Mesenchymal stem cell (in vitro differentiated cells and primary cell): ENCODE measurements at regions not wholly inside any gene's neighbourhood (a gene's known extent, or its start where the extent isn't known, plus 50 kb on each side); places are given as distances from the start of the nearest gene placed in this dataset.

Experiments
- DNase-seq: peaks from one replicate; pipeline ENCODE4 v3.0.0-alpha.2; 2013
- H2AFZ ChIP-seq: one replicate; pipeline ENCODE4 v1.6.1; 2013; ENCODE audit warnings: low read depth, mild to moderate bottlenecking, control low read depth, inconsistent platforms, low read length, moderate library complexity
- H2AK5ac ChIP-seq: 2 replicates; pipeline ENCODE4 v1.6.1; 2013; ENCODE audit warnings: low read length, moderate library complexity, mild to moderate bottlenecking, inconsistent platforms; ENCODE audit not compliant: severe bottlenecking
- H2BK120ac ChIP-seq: one replicate; pipeline ENCODE4 v1.6.1; 2013; ENCODE audit warnings: low read depth, mild to moderate bottlenecking, inconsistent platforms, low read length, moderate library complexity
- H2BK12ac ChIP-seq, 2 experiments: one replicate each; pipeline ENCODE4 v1.6.1; 2013; ENCODE audit warnings: inconsistent platforms in 2 of 2, low read length in 2 of 2, mild to moderate bottlenecking in 2 of 2, moderate library complexity in 2 of 2, control low read depth in 1 of 2
- H2BK15ac ChIP-seq: one replicate; pipeline ENCODE4 v1.6.1; 2013; ENCODE audit warnings: mild to moderate bottlenecking, low read depth, inconsistent platforms; ENCODE audit not compliant: poor library complexity, severe bottlenecking
- H2BK5ac ChIP-seq: 2 replicates; pipeline ENCODE4 v1.6.1; 2013; ENCODE audit warnings: low read depth, mild to moderate bottlenecking, low read length, control low read depth, inconsistent platforms; ENCODE audit not compliant: poor library complexity, severe bottlenecking
- H3K14ac ChIP-seq, 2 experiments: one replicate each; pipeline ENCODE4 v1.6.1; 2013; ENCODE audit warnings: inconsistent platforms in 2 of 2, low read length in 2 of 2, control low read depth in 1 of 2, mild to moderate bottlenecking in 1 of 2, moderate library complexity in 1 of 2
- H3K18ac ChIP-seq, 2 experiments: one replicate each; pipeline ENCODE4 v1.6.1; 2013; ENCODE audit warnings: inconsistent platforms in 2 of 2, low read length in 2 of 2, control low read depth in 1 of 2, low read depth in 1 of 2, mild to moderate bottlenecking in 1 of 2
- H3K23ac ChIP-seq, 2 experiments: one replicate each; pipeline ENCODE4 v1.6.1; 2013; ENCODE audit warnings: inconsistent platforms in 2 of 2, low read length in 2 of 2, mild to moderate bottlenecking in 2 of 2, moderate library complexity in 2 of 2, control low read depth in 1 of 2
- H3K27ac ChIP-seq: 2 replicates; pipeline ENCODE4 v1.5.1; 2013; ENCODE audit warnings: mild to moderate bottlenecking, moderate library complexity, low read length, control low read depth, inconsistent platforms; ENCODE audit not compliant: poor library complexity, severe bottlenecking
- H3K27me3 ChIP-seq, 2 experiments: 2 replicates each; pipeline versions ENCODE4 v1.6.1 to v1.7.0; 2013; ENCODE audit warnings: low read length in 2 of 2, mild to moderate bottlenecking in 2 of 2, moderate library complexity in 2 of 2, control low read depth in 1 of 2, inconsistent platforms in 1 of 2; ENCODE audit not compliant: control insufficient read depth in 1 of 2, insufficient read depth in 1 of 2
- H3K36me3 ChIP-seq, 2 experiments: 2 replicates each; pipeline versions ENCODE4 v1.6.1 to v1.7.0; 2013; ENCODE audit warnings: low read length in 2 of 2, control low read depth in 1 of 2, inconsistent platforms in 1 of 2, low read depth in 1 of 2, mild to moderate bottlenecking in 1 of 2; ENCODE audit not compliant: insufficient read depth in 2 of 2, control insufficient read depth in 1 of 2
- H3K4ac ChIP-seq, 2 experiments: one replicate each; pipeline ENCODE4 v1.6.1; 2013; ENCODE audit warnings: inconsistent platforms in 2 of 2, low read length in 2 of 2, mild to moderate bottlenecking in 2 of 2, moderate library complexity in 2 of 2, control low read depth in 1 of 2, low read depth in 1 of 2
- H3K4me1 ChIP-seq: 2 replicates; pipeline ENCODE4 v1.6.1; 2013; ENCODE audit warnings: low read depth, low read length, control low read depth; ENCODE audit not compliant: control insufficient read depth, insufficient read depth
- H3K4me2 ChIP-seq: 2 replicates; pipeline ENCODE4 v1.6.1; 2013; ENCODE audit warnings: low read length, mild to moderate bottlenecking, inconsistent platforms; ENCODE audit not compliant: poor library complexity, severe bottlenecking
- H3K4me3 ChIP-seq, 2 experiments: 2 replicates each; pipeline versions ENCODE4 v1.5.1 to v1.7.0; 2013; ENCODE audit warnings: low read length in 2 of 2, mild to moderate bottlenecking in 2 of 2, control low read depth in 1 of 2, low read depth in 1 of 2; ENCODE audit not compliant: insufficient read depth in 1 of 2
- H3K79me1 ChIP-seq: replicated peaks from 2 replicates; pipeline ENCODE4 v1.6.1; 2013; ENCODE audit warnings: mild to moderate bottlenecking, control low read depth, low read length, inconsistent platforms; ENCODE audit not compliant: poor library complexity, severe bottlenecking
- H3K9ac ChIP-seq: 2 replicates; pipeline ENCODE4 v1.7.0; 2013; ENCODE audit warnings: mild to moderate bottlenecking, low read length, moderate library complexity
- H3K9me3 ChIP-seq: 2 replicates; pipeline ENCODE4 v1.7.0; 2013; ENCODE audit warnings: mild to moderate bottlenecking, low read length; ENCODE audit not compliant: control insufficient read depth
- H4K8ac ChIP-seq: one replicate; pipeline ENCODE4 v1.6.1; 2013; ENCODE audit warnings: inconsistent platforms, mild to moderate bottlenecking, low read length, moderate library complexity
- H4K91ac ChIP-seq: one replicate; pipeline ENCODE4 v1.6.1; 2013; ENCODE audit warnings: mild to moderate bottlenecking, low read length, inconsistent platforms
- WGBS: methylation state at CpG from one replicate; pipeline ENCODE4 v1.1.7; 2013; ENCODE audit warnings: mixed read lengths; 5-methylcytosine and 5-hydroxymethylcytosine counted together

- H2BK5ac ChIP-seq: no peak overlapping the region
- no peak overlapping the region for H3K23ac ChIP-seq
- no peak overlapping the region for H3K4me2 ChIP-seq
- H2AK5ac ChIP-seq: no peak overlapping the region
- no peaks in the 10 kb centered on the region for H3K27me3 ChIP-seq
- H3K4me1 ChIP-seq: no peaks in the 10 kb centered on the region
- H3K4me3 ChIP-seq: no peak overlapping the region
- H3K36me3 ChIP-seq: no peaks in the 10 kb centered on the region
- no peak overlapping the region for H2BK12ac ChIP-seq
- no peak overlapping the region for H3K27ac ChIP-seq
- no peak overlapping the region for H3K9ac ChIP-seq
- no peak overlapping the region for H3K14ac ChIP-seq
- no peaks in the 10 kb centered on the region for H3K9me3 ChIP-seq
- no peak overlapping the region for H4K8ac ChIP-seq
- H2AFZ ChIP-seq: no peak overlapping the region
- no peaks in the 10 kb centered on the region for H3K79me1 ChIP-seq
- DNase-seq: peak; percentile 47
- WGBS: 76% methylated on average over 3 of the region's 3 CpGs
- no peak overlapping the region for H3K4ac ChIP-seq
- H4K91ac ChIP-seq: no peak overlapping the region
- H3K18ac ChIP-seq: no peak overlapping the region
- H2BK15ac ChIP-seq: no peak overlapping the region
- H2BK120ac ChIP-seq: no peak overlapping the region
These were observed 374.9 kb downstream of the SPRY2 start for GRCh38 chr13:79966059-79966458.

GRCh38 chr13:79946556-79946955 is 394.4 kb downstream of the SPRY2 start:
- Histone ChIP-seq H3K9ac (no peak overlapping the region), H3K4ac (no peak overlapping the region), H4K8ac (no peak overlapping the region), H3K23ac (no peak overlapping the region), H3K36me3 (no peaks in the 10 kb centered on the region), H2BK15ac (no peak overlapping the region), H2BK120ac (no peak overlapping the region), H3K4me1 (no peaks in the 10 kb centered on the region), H3K4me3 (no peak overlapping the region), H3K27ac (no peak overlapping the region), H3K14ac (no peak overlapping the region), H3K9me3 (peaks cover 5% of the 10 kb centered on the region), H2BK5ac (no peak overlapping the region), H2AFZ (no peak overlapping the region), H3K4me2 (no peak overlapping the region), H2AK5ac (no peak overlapping the region), H3K27me3 (no peaks in the 10 kb centered on the region), H2BK12ac (no peak overlapping the region), H3K79me1 (no peaks in the 10 kb centered on the region), H3K18ac (no peak overlapping the region), H4K91ac (no peak overlapping the region)
- 100% methylated on average over 1 of the region's 3 CpGs for WGBS
- DNase-seq: no peak

- Histone ChIP-seq H3K27me3 (no peaks in the 10 kb centered on the region), H4K91ac (no peak overlapping the region), H3K79me1 (no peaks in the 10 kb centered on the region), H3K14ac (no peak overlapping the region), H3K9ac (no peak overlapping the region), H2BK12ac (no peak overlapping the region), H3K4me2 (no peak overlapping the region), H3K9me3 (peaks cover 5% of the 10 kb centered on the region), H3K4me1 (no peaks in the 10 kb centered on the region), H3K4ac (no peak overlapping the region), H3K36me3 (no peaks in the 10 kb centered on the region), H3K4me3 (no peak overlapping the region), H2BK5ac (no peak overlapping the region), H3K23ac (no peak overlapping the region), H3K18ac (no peak overlapping the region), H3K27ac (no peak overlapping the region), H2AK5ac (no peak overlapping the region), H2BK120ac (no peak overlapping the region), H4K8ac (no peak overlapping the region), H2BK15ac (no peak overlapping the region), H2AFZ (no peak overlapping the region)
- DNase-seq: no peak
- 97% methylated on average over 1 of the region's 2 CpGs for WGBS
These were observed 397.4 kb downstream of the SPRY2 start for GRCh38 chr13:79943346-79944023.

- Histone ChIP-seq H3K27me3 (no peaks in the 10 kb centered on the region), H3K36me3 (no peaks in the 10 kb centered on the region), H3K9me3 (no peaks in the 10 kb centered on the region), H3K4me2 (no peak overlapping the region), H3K4me3 (no peak overlapping the region), H3K4me1 (peaks cover 2% of the 10 kb centered on the region), H2BK5ac (no peak overlapping the region), H3K79me1 (peaks cover 3% of the 10 kb centered on the region), H2AK5ac (peak overlapping the region; percentile 94), H2BK15ac (no peak overlapping the region), H3K9ac (no peak overlapping the region), H2BK120ac (no peak overlapping the region), H3K14ac (no peak overlapping the region), H2AFZ (no peak overlapping the region), H4K91ac (no peak overlapping the region), H3K4ac (no peak overlapping the region), H4K8ac (no peak overlapping the region), H3K27ac (no peak overlapping the region), H3K23ac (no peak overlapping the region), H2BK12ac (no peak overlapping the region), H3K18ac (peak overlapping the region; percentile 18 to 52)
- WGBS: 94% methylated on average over 5 of the region's 5 CpGs
- DNase-seq: no peak
These were observed 399.2 kb downstream of the SPRY2 start for GRCh38 chr13:79941752-79942151.
